ENCODE measurements at regions not wholly inside any gene's neighbourhood (a gene's known extent, or its start where the extent isn't known, plus 50 kb on each side); places are given as distances from the start of the nearest gene placed in this dataset.

- Histone ChIP-seq H4K20me1 (ENCODE audit: insufficient read depth, low read length) (no peaks in the 10 kb centered on the region), H3K4me3 (ENCODE audit: low read length) (no peak overlapping the region), H3K4me1 (ENCODE audit: low read length) (peaks cover 12% of the 10 kb centered on the region), H3K9ac (ENCODE audit: low read length) (no peak overlapping the region), H3K9me3 (ENCODE audit: insufficient read depth, low read length) (no peaks in the 10 kb centered on the region), H2AFZ (ENCODE audit: low read depth, low read length) (no peak overlapping the region), H3K4me2 (ENCODE audit: low read length) (no peak overlapping the region), H3K27ac (ENCODE audit: low read length) (no peak overlapping the region), H3K79me2 (ENCODE audit: low read length) (no peaks in the 10 kb centered on the region), H3K36me3 (replicated peaks; ENCODE audit: low read depth, low read length) (no peaks in the 10 kb centered on the region), H3K27me3 (ENCODE audit: low read depth, low read length) (0 out of 2 replicates have a peak, but pooled peaks cover 2% of the 10 kb centered on the region)
- no peak for TF ChIP-seq CTCF (IDR thresholded peaks at IDR 0.05; ENCODE audit: low read depth, low read length)
- no peak for TF ChIP-seq EZH2phosphoT487 (IDR thresholded peaks at IDR 0.05; ENCODE audit: low read depth)
Measured at GRCh38 chr11:95512177-95512576, 277.4 kb downstream of the FAM76B start.

DNA sequence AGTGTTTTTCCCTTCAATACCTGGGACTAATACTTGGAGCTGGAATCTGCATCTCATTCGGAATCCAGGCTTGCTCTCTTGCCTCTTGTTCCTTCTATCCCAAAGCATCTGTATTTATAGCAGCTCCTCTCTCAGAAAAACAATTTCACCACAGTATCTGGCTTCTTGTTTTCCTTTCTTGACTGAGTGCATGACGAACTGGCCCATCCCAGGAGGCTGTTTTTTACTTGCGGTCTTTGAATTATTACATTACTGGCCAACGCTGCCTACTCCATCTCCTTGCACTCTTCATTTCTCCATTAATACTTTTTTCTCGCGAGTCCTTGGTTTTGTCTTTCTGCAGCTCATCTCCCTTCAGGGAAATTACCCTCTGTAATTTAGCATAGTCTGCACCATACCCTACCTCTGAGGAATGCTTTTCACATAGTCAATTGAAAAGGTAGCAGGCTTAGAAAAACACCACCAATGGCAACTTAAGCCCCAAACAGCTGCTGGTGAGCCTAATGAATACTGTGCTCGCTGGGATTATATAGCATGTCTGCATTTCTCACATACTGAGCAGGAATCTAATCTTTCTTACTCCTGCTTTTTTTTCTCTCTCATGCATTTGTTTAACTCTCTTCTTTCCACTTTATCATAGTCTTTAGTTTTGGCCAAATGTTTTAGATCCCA lies 277.4 kb upstream of the SESN3 start:
- no peaks in the 10 kb centered on the region for H4K20me1 ChIP-seq (ENCODE audit: insufficient read depth, low read length)
- no peak overlapping the region for H3K4me2 ChIP-seq (ENCODE audit: low read length)
- H3K4me3 ChIP-seq (ENCODE audit: low read length): no peak overlapping the region
- H3K4me1 ChIP-seq (ENCODE audit: low read length): peaks cover 23% of the 10 kb centered on the region
- no peak overlapping the region for H3K27ac ChIP-seq (ENCODE audit: low read length)
- no peak overlapping the region for H3K9ac ChIP-seq (ENCODE audit: low read length)
- H3K36me3 ChIP-seq (replicated peaks; ENCODE audit: low read depth, low read length): peaks cover 4% of the 10 kb centered on the region
- no peak for TF ChIP-seq CTCF (IDR thresholded peaks at IDR 0.05; ENCODE audit: low read depth, low read length)
- TF ChIP-seq EZH2phosphoT487 (IDR thresholded peaks at IDR 0.05; ENCODE audit: low read depth): no peak
- no peak overlapping the region for H2AFZ ChIP-seq (ENCODE audit: low read depth, low read length)
- H3K9me3 ChIP-seq (ENCODE audit: insufficient read depth, low read length): no peaks in the 10 kb centered on the region
- H3K79me2 ChIP-seq (ENCODE audit: low read length): no peaks in the 10 kb centered on the region
- 0 out of 2 replicates have a peak, but pooled peaks cover 6% of the 10 kb centered on the region for H3K27me3 ChIP-seq (ENCODE audit: low read depth, low read length)

DNA sequence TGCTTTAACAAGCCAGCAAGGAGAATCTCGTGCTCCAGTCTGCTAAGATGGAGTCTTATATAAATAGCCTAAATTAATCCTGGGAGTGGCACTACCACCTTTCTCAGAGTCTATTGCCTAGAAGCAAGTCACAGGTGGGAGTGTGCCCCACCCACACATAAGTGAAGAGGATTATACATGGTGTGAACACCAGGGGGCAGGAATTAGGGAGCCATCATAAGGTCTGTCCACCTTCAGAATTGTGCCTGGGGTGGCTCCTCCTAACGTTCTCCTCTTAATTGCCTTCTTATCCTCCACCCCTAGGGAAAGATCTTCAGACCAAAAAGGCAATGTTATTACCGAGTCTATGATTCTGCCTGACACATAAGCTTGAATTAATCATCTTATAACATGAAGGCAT lies 276.8 kb upstream of the SESN3 start:
- H3K4me2 ChIP-seq (ENCODE audit: low read length): no peak overlapping the region
- H3K9ac ChIP-seq (ENCODE audit: low read length): no peak overlapping the region
- H3K27ac ChIP-seq (ENCODE audit: low read length): no peak overlapping the region
- H3K36me3 ChIP-seq (replicated peaks; ENCODE audit: low read depth, low read length): peaks cover 4% of the 10 kb centered on the region
- H4K20me1 ChIP-seq (ENCODE audit: insufficient read depth, low read length): no peaks in the 10 kb centered on the region
- H3K9me3 ChIP-seq (ENCODE audit: insufficient read depth, low read length): no peaks in the 10 kb centered on the region
- H3K27me3 ChIP-seq (ENCODE audit: low read depth, low read length): 0 out of 2 replicates have a peak, but pooled peaks cover 6% of the 10 kb centered on the region
- no peaks in the 10 kb centered on the region for H3K79me2 ChIP-seq (ENCODE audit: low read length)
- no peak overlapping the region for H3K4me3 ChIP-seq (ENCODE audit: low read length)
- TF ChIP-seq CTCF (IDR thresholded peaks at IDR 0.05; ENCODE audit: low read depth, low read length) (peak; percentile 13; the same call in 1 of the 2 replicates), EZH2phosphoT487 (IDR thresholded peaks at IDR 0.05; ENCODE audit: low read depth) (no peak)
- peaks cover 23% of the 10 kb centered on the region for H3K4me1 ChIP-seq (ENCODE audit: low read length)
- H2AFZ ChIP-seq (ENCODE audit: low read depth, low read length): no peak overlapping the region

- H3K9ac ChIP-seq (ENCODE audit: low read length): no peak overlapping the region
Measured at GRCh38 chr11:95506777-95507176, 275.8 kb upstream of the SESN3 start.

More at GRCh38 chr11:95506777-95507176, 275.8 kb upstream of the SESN3 start:
- H3K9me3 ChIP-seq (ENCODE audit: insufficient read depth, low read length): no peaks in the 10 kb centered on the region
- H3K27ac ChIP-seq (ENCODE audit: low read length): no peak overlapping the region
- H3K36me3 ChIP-seq (replicated peaks; ENCODE audit: low read depth, low read length): peaks cover 4% of the 10 kb centered on the region
- no peaks in the 10 kb centered on the region for H3K79me2 ChIP-seq (ENCODE audit: low read length)
- 0 out of 2 replicates have a peak, but pooled peaks cover 6% of the 10 kb centered on the region for H3K27me3 ChIP-seq (ENCODE audit: low read depth, low read length)
- no peak for TF ChIP-seq EZH2phosphoT487 (IDR thresholded peaks at IDR 0.05; ENCODE audit: low read depth)
- no peak for TF ChIP-seq CTCF (IDR thresholded peaks at IDR 0.05; ENCODE audit: low read depth, low read length)
- no peak overlapping the region for H3K4me3 ChIP-seq (ENCODE audit: low read length)
- H2AFZ ChIP-seq (ENCODE audit: low read depth, low read length): no peak overlapping the region
- H4K20me1 ChIP-seq (ENCODE audit: insufficient read depth, low read length): no peaks in the 10 kb centered on the region
- H3K4me1 ChIP-seq (ENCODE audit: low read length): peaks cover 23% of the 10 kb centered on the region
- peak overlapping the region; percentile 62; the same call in 1 of the 2 replicates for H3K4me2 ChIP-seq (ENCODE audit: low read length)

Measured in OCI-LY3 (cell line).